HG02763 (cell line): ENCODE measurements at regions not wholly inside any gene's neighbourhood (a gene's known extent, or its start where the extent isn't known, plus 50 kb on each side); places are given as distances from the start of the nearest gene placed in this dataset.

Source experiments
- ATAC-seq: cut with Tn5 transposase; IDR thresholded peaks from one replicate; pipeline ENCODE4 v1.9.1; 2021; ENCODE audit warnings: mild to moderate bottlenecking, moderate library complexity; ENCODE audit not compliant: unreplicated experiment

DNA sequence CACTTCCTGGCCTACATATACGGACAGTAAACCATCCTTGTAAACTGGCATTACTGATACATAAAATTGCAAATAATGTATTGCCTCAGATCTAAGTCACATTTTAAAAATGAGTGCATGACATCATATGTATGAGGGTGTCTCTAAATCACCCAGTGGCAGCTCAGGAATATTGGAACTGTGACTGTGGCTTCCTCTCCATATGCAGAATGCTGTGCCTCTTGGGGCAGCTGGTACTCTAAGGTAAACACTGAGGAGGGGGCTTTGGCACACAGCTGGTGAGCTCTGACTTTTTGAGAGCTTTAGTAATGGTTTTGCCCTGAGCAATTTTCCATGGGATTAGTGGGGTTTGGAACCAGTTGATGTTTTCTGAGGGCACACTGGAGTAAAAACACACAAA is 263.7 kb downstream of the BMP4 start:
- ATAC-seq: no peak

DNA sequence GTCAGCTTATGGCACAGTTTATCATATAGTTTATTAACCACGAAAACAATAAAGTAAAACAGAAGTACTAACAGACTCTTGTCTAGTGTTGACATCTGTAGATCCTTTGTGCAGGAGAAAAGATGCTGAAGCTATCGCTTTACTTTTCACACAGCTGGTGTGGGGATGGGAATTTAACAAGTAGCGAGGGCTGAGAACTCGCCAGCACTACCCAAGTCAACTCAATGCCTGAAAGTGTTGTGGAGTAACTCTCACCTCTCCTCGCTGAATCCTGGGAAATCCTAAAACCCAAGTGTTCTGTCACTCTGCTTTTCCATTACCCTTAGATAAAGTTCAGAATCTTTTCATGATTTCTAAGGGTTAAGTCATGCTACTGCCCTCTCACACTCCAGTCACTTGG is 264.2 kb downstream of the BMP4 start:
- ATAC-seq: no peak

- no peak for ATAC-seq
Measured at GRCh38 chr14:53683229-53683628, 273.4 kb downstream of the BMP4 start.

DNA sequence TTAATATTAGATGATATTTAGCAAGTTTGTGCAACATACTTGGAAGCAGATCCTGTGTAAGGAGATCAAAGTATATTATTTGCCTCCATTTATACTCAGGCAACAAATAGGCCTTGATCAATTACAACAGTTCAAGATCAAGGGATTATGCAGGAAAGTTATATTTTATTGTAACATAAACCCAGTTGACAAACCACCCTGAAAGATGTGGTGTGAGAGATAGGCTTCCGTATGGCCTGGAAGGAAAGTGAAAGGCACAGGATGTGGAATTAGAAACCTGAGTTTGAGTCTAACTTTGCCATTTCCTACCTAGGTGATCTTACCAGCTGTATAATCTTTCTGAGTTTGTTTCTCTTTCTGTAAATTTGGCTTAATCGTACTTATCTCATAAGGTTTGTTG is 284.1 kb downstream of the BMP4 start:
- no peak for ATAC-seq

- ATAC-seq: no peak
Measured at GRCh38 chr14:53670701-53671100, 285.9 kb downstream of the BMP4 start.

- no peak for ATAC-seq
Measured at GRCh38 chr14:53668897-53669296, 287.7 kb downstream of the BMP4 start.

GRCh38 chr14:53663709-53664108 is 292.9 kb downstream of the BMP4 start:
- no peak for ATAC-seq

- ATAC-seq: no peak
Measured at GRCh38 chr14:53655080-53655785, 301.4 kb downstream of the BMP4 start.

GRCh38 chr14:53652068-53652467 is 304.6 kb downstream of the BMP4 start:
- no peak for ATAC-seq

- no peak for ATAC-seq
Measured at GRCh38 chr14:53651096-53651740, 305.4 kb downstream of the BMP4 start.

GRCh38 chr14:53646925-53647324 is 309.7 kb downstream of the BMP4 start:
- ATAC-seq: no peak

GRCh38 chr14:53640695-53641094 is 315.9 kb downstream of the BMP4 start:
- no peak for ATAC-seq

GRCh38 chr14:53638966-53639365 is 317.7 kb downstream of the BMP4 start:
- no peak for ATAC-seq

DNA sequence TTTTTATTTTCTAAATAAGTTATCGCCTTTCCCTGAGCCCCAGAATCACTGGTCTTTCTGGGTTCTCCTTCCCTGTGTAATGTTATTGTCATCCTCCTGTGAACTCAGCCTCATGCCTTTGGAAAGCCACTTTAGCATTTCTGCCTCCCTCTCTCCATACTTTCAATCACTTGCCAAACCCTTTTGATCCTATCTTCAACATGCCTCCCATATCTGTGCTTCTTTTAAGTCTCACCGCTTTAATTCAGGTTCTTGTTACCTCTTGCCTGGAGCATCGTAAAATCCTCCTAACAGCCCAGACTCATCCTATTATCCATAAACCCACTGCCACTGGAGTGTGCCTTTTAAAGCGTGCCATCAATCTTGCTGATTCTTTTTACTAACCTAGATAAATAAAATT is 321.8 kb downstream of the BMP4 start:
- ATAC-seq: no peak

GRCh38 chr14:53630336-53630735 is 326.3 kb downstream of the BMP4 start:
- no peak for ATAC-seq

- ATAC-seq: no peak
Measured at GRCh38 chr14:53628732-53629430, 327.7 kb downstream of the BMP4 start.

DNA sequence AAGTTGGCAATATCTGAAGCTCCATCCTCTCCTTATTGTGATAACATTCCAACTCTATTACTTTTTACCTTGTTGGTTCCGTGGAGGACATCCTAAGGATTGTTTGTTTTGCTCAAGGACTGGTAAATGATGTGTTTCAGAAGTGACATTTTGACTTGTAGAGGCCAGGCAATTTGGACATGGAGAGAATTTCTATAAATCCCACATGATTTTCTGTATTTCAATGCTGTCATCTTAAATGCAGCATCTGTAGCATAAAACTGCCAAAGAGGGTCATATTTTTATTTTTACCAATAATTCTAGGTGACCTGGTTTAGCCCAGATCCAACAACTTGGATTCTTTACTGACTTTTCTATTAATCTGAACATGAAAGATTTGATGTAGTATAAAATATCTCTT is 328.4 kb downstream of the BMP4 start:
- no peak for ATAC-seq

GRCh38 chr14:53626761-53627160 is 329.9 kb downstream of the BMP4 start:
- ATAC-seq: no peak

GRCh38 chr14:53622447-53622846 is 334.2 kb downstream of the BMP4 start:
- no peak for ATAC-seq

- ATAC-seq: no peak
Measured at GRCh38 chr14:53621921-53622320, 334.7 kb downstream of the BMP4 start.

DNA sequence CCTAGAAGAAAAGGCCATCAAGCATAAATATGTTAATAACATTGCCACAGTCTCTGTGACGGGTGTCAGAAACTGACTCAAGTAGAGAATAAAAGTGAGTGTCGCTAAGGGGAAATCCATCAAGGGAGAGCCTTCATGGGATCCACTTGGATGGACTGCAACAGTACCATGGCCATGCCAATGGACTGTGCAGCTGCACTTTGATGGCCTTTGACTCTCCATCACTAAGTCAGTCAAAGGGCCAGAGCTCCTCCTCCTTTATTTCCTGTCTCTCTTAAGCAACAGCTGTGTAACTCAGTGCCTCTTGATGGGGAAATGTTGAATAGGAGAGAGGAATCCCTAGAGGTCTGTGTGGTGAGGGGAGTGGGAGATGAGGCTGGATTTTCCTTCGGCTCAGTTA is 335.2 kb downstream of the BMP4 start:
- ATAC-seq: no peak

DNA sequence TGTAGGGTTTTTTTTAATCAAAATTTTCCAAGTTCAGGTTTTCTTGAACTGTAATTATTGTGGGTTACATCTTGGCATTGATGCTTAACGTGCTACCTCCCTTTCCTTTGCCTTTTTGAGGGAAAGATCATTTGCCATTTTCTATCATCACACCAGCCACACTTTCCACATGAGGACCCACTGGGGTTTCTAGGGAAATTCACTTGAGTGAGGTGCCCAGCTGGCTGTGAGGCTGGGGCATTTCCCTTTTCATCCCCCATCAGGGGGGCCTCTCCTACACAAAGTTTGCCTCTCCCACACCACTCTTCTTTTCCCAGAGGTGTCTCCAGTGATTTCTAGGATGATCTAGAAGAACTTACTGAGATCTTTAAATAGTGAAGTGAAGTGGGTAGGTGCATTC is 335.7 kb downstream of the BMP4 start:
- no peak for ATAC-seq
